GM19240 (cell line): ENCODE measurements at regions not wholly inside any gene's neighbourhood (a gene's known extent, or its start where the extent isn't known, plus 50 kb on each side); places are given as distances from the start of the nearest gene placed in this dataset.
"Not testable (repeated sequence)": the region's sequence is repeated elsewhere in the genome, so short reads cannot be mapped to it uniquely, and the experiment has no call there.

Source experiments
- DNase-seq: peaks from one replicate; pipeline ENCODE4 v3.0.0; 2011; ENCODE audit warnings: low spot score; ENCODE audit not compliant: insufficient read length

DNA sequence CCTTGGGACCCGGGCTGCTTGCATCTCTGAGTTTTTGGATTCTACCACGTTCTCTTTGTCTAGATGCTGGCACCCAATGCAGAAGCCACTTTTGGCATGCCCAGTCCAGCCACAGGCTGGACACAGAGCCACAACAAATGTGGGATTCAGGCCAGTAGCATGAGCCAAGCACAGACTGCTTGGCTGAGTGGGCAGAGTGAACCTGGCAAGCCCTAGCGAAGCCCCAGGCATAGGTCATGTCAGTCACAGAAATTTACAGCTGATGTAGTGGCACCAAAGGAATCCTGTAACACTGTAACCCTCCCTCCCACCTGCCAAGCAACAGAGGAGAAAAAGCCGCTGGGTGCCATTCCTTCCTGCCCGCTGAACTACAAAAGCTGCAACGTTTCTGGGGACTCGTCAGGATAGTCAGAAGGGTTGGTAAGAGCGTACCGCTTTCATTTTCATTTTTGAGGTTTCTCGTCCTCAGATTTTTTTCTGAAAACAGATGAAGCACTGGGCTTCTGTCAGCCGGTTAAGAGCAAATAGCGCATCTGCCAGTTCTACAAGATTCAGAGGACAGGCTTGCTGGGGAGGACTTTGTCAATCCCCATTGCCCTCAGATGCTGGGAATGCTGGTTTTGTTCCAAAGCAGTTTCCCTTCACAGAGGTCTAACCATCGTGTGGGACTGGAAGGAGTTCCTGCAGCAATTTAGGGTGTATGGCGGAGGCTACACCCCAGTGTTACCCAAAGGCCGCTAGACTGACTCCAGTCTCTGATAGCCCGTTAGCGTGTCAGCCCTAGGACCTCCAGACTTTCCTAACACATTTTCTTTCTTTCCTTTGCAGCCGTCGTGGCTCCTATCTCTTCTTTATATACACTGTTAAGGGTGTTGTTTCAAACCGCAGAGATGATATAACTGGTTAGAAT lies 399.0 kb downstream of the HTR1A start:
- no peak for DNase-seq

DNA sequence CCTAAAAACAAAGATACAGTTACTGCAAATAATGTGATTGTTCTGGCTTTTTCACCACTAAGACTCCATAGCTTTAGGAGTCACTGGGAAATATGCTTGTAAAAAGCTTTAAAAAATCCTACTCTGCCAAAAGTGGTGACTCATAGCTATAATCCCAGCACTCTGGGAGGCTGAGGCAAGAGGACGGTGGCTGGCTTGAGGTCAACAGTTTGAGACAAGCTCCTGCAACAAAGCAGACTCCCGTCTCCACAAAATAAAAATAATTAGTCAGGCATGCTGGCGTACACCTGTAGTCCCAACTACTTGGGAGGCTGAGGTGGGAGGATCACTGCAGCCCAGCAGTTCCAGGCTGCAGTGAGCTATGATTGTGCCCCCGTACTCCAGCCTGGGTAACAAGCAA lies 406.4 kb downstream of the HTR1A start:
- DNase-seq: no peak

- no peak for DNase-seq
These were observed 408.1 kb downstream of the HTR1A start for GRCh38 chr5:63554191-63554590.

DNA sequence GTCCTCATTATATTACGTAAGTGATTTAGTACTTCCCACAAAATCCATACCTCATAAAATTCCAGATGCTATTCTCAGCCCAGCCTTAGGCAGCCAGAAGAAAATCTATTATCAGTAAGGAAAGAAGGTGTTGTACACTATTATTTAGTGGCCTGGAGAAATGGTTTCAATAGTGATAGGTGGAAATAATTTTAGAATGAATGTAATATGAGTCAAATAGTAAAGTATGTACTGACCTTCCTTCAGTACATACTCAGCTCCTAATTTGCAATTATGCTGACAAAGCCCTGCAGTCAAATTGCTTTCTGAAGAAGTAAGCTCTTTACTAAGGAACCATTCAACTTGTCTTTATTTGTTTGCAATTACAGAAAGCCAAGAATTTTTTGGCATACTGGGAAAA lies 409.2 kb downstream of the HTR1A start:
- no peak for DNase-seq

- no peak for DNase-seq
These were observed 426.2 kb downstream of the HTR1A start for GRCh38 chr5:63535840-63536602.

- DNase-seq: no peak
These were observed 438.0 kb downstream of the HTR1A start for GRCh38 chr5:63524281-63524680.

- DNase-seq: no peak
These were observed 446.2 kb downstream of the HTR1A start for GRCh38 chr5:63516006-63516405.

GRCh38 chr5:63500242-63500641 lies 462.0 kb downstream of the HTR1A start:
- no peak for DNase-seq

- no peak for DNase-seq
These were observed 467.0 kb downstream of the HTR1A start for GRCh38 chr5:63495225-63495624.

- no peak for DNase-seq
These were observed 478.9 kb downstream of the HTR1A start for GRCh38 chr5:63483338-63483737.

DNA sequence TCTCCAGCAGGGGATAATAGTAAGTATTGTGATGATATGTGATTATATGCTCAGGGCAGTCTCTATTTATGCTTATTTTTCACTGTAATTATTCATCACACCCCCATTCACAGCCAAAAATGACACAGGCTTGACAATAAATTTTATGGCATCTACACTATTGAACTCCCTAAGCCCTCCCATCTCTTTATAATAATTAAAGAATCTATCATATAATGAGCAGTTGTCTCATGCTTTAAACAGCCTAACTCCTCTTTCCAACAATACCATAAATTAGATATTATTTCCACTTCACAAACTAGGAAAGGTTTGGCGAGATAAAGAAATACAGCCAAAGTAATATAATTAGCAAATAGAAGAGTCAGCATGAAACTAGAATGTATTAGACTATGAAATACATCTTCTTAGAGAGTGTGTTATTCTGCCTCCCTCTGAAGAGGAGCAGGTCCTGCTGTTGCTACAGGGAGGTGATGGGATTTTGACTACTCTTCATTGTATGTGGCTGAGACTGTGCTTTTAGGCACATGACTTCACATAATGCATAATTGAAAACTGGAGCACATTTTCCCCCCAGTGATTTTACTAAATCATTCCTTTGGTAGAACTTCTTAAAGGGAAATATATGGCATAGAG lies 488.8 kb downstream of the HTR1A start:
- DNase-seq: no peak

- no peak for DNase-seq
These were observed 506.0 kb downstream of the HTR1A start for GRCh38 chr5:63456279-63456678.

DNA sequence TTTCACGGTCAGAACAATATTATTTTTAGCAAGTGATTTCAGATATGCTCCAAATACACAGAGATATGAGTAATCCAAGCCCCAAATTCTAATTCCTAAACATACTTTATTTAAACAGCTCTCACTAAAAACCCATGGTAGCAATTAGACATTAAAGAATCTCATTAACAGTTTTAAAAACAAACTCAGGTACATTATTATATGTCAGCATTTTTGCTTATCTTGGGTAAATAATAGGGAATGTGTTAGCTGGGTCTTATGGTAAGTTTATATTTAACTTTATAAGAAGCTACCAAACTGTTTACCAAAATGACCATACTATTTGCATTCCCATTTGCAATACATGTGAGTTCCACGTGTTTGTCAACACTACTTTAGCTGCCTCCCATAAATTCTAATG lies 511.1 kb downstream of the HTR1A start:
- DNase-seq: no peak

DNA sequence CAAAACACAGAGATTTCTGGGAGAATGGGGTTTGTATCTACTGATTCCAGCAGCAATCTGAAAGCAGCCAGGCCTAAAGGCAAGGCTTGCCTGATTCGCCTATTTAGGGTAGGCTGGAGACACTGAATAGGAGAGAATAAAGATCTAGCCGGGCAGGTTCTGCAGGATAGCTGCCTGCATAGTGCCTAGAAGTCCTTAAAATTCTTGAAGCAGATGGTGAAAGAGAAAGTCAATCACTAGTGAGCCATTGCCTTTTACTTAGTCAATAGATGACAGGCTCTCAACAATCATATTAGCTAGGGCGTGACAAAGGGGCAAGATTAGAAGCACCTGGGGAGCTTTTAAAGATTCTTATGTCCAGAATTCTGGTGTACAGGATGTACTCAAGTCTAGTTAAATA lies 522.7 kb downstream of the HTR1A start:
- DNase-seq: no peak

DNA sequence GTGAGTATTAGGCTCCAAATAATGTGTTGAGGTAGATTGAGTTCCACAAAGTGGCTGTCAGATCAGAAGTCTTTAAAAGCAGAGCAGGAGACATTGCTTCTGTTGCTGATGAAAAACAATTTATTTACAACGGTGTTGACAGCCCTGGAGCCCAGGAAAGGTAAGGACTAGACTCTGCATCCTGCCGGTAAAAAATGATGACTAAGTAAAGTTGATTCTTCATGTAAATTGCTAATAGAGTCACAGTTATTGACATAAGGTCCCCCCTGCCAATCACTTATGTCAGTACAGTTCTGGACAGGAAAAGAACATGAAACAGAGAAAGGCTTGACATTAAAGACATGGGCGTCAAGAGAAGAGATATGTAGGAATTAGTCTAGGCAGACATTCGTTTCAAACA lies 552.5 kb downstream of the HTR1A start:
- no peak for DNase-seq

DNA sequence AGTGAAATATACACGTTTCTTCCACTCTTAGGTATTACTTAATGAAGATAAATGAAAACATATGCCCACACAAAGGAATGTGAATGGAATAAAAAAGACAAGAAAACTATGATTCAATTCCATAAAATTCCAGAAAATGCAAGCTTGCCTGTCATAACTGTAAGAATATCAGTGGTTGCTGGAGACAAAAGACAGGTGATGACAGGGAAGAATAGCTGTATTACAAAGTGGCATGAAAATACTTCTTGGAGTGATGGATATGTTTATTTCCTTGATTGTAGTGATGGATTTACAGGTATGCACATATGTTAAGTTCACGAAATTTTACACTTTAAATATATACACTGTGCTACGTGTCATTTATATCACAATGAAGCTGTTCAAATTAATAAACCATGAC lies 553.3 kb downstream of the HTR1A start:
- DNase-seq: no peak

DNA sequence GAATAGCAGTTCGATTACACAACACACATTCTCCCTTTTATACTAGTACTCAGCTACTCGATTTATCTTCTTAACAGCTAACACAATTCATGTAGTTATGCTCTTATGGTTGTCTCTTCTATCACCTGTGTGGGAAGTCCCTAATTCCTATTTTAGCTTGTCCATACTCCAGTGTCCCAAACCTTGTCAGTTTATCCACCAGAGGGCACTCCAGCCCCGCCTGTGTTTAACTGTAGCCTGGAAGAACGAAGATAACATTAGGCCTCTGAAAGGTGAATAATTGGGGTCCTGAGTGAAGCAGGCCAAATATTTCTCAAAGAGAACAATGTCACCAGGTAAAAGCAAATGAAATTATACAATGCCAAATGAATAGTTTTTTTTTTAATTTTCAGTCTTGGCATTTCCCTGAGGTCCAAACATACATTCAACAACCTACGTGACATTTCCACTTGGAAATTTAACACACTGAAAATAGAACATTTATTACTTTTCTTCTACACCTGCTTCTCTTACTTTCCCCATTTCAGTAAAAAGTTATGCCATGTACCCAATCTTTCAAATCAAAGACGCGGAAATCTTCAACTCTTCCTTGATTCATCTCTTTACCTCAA lies 560.7 kb downstream of the HTR1A start:
- DNase-seq: no peak

- DNase-seq: no peak
These were observed 562.2 kb downstream of the HTR1A start for GRCh38 chr5:63400079-63400478.

GRCh38 chr5:63398346-63398745 lies 563.9 kb downstream of the HTR1A start:
- no peak for DNase-seq

DNA sequence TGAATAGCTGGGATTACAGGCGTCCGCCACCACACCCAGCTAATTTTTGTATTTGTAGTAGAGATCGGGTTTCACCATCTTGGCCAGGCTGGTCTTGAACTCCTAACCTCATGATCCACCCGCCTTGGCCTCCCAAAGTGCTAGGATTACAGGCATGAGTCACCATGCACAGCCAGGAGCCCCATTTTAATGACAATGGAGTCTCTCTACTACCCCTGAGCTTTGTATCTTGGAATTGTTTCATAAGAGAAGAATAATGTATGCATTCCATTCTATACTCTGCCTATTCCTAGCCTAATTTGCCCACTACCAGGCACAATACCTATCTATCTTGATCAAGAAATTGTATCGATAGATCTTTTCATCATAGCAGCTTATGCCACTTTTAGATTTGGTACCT lies 574.1 kb downstream of the HTR1A start:
- not testable (repeated sequence) for DNase-seq

DNA sequence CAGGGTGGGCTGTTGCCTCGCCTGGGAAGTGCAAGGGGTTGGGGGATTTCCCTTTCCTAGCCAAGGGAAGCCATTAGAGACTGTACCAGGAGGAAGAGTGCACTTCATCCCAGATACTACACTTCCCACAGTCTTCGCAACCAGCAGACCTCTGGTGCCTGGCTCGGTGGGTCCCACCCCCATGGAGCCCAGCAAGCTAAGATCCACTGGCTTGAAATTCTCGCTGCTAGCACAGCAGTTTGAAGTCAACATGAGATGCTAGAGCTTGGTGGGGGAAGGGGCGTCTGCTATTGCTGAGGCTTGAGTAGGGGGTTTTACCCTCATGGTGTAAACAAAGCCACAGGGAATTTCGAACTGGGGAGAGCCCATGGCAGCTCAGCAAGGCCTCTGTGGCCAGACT lies 586.4 kb downstream of the HTR1A start:
- DNase-seq: no peak

DNA sequence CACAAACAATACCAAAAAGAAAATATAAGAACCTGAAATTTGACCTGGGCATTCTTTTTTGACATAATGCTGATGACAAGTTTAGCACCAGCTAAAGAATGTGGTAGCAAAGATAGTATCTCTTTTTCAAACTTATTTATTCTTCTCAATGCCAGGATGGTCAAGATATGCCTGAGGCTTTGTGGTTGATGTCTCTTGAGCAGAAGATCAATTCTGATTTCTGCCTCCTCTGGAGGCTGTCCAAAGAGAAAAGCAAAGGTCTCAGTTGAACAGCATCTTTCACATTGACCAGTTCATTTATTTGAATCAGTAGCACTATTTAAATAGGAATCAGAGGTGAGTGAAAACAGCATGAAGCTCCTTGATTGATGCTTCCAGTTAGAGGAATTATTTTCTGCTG lies 588.2 kb downstream of the HTR1A start:
- DNase-seq: no peak
